ENCODE measurements at regions not wholly inside any gene's neighbourhood (a gene's known extent, or its start where the extent isn't known, plus 50 kb on each side); places are given as distances from the start of the nearest gene placed in this dataset.

GRCh38 chr9:82480921-82481320 is 492.3 kb downstream of the SPATA31D1 start:
- Histone ChIP-seq H3K4me3 (no peak overlapping the region), H3K4me1 (no peaks in the 10 kb centered on the region), H3K4me2 (no peak overlapping the region), H3K27ac (no peak overlapping the region), H3K9me3 (no peaks in the 10 kb centered on the region)
- ChIA-PET POLR2A (no interaction called here), CTCF (no interaction called here)
- DNase-seq (ENCODE audit: low read depth in 1 of 2, low spot score in 1 of 2) = no peak
- WGBS (ENCODE audit: missing lambda C conversion rate) = 1% methylated on average over 2 of the region's 2 CpGs
- FAIRE-seq = no peak
- TF ChIP-seq RAD21 (conservative IDR thresholded peaks at IDR 0.05 in 1 of 2, IDR thresholded peaks at IDR 0.05 in 1 of 2) (no peak), KDM1A (IDR thresholded peaks at IDR 0.05; ENCODE audit: low read depth) (no peak), TP53 (CRISPR knock-in tag; IDR thresholded peaks at IDR 0.05) (no peak), SREBF2 (IDR thresholded peaks at IDR 0.05) (no peak), NPAS2 (CRISPR knock-in tag; IDR thresholded peaks at IDR 0.05; ENCODE audit: borderline replicate concordance) (no peak), EP300 (IDR thresholded peaks at IDR 0.05) (no peak)
- ATAC-seq = no peak

GRCh38 chr9:82487935-82488312 is 499.4 kb downstream of the SPATA31D1 start:
- POLR2A ChIA-PET = no interaction called here
- no peaks in the 10 kb centered on the region for H3K9me3 ChIP-seq
- no peak for TF ChIP-seq EP300 (IDR thresholded peaks at IDR 0.05)
- FAIRE-seq (no peak), ATAC-seq (no peak), DNase-seq (ENCODE audit: low read depth in 1 of 2, low spot score in 1 of 2) (no peak)
- WGBS (ENCODE audit: missing lambda C conversion rate) = 63% methylated on average over 2 of the region's 2 CpGs
- H3K4me3 ChIP-seq = no peak overlapping the region
- H3K4me2 ChIP-seq = no peak overlapping the region
- H3K27ac ChIP-seq = no peak overlapping the region
- no peaks in the 10 kb centered on the region for H3K4me1 ChIP-seq
- CTCF ChIA-PET = no interaction called here

- no peak overlapping the region for H3K27ac ChIP-seq
- ChIA-PET POLR2A (no interaction called here), CTCF (no interaction called here)
- no peak overlapping the region for H3K4me2 ChIP-seq
- ATAC-seq (no peak), DNase-seq (ENCODE audit: low read depth in 1 of 2, low spot score in 1 of 2) (no peak), FAIRE-seq (no peak)
- no peak for TF ChIP-seq EHMT2 (IDR thresholded peaks at IDR 0.05; ENCODE audit: low read depth)
- no peak for TF ChIP-seq POLR2AphosphoS2 (conservative IDR thresholded peaks at IDR 0.05; ENCODE audit: low read length)
- TF ChIP-seq MAZ (IDR thresholded peaks at IDR 0.05; ENCODE audit: borderline replicate concordance, low read depth, low read length) = no peak
- no peak for TF ChIP-seq SREBF2 (IDR thresholded peaks at IDR 0.05)
- TF ChIP-seq HOXB13 (CRISPR knock-in tag; IDR thresholded peaks at IDR 0.05; ENCODE audit: low read depth) = no peak
- TF ChIP-seq MYC (IDR thresholded peaks at IDR 0.05; ENCODE audit: borderline replicate concordance, low read length) = no peak
- TF ChIP-seq CEBPB (IDR thresholded peaks at IDR 0.05) = no peak
- TF ChIP-seq JUNB (IDR thresholded peaks at IDR 0.05) = no peak
- TF ChIP-seq HEYL (CRISPR knock-in tag; IDR thresholded peaks at IDR 0.05) = no peak
- no peak for TF ChIP-seq JUN (IDR thresholded peaks at IDR 0.05)
- TF ChIP-seq HMGXB4 (CRISPR knock-in tag; IDR thresholded peaks at IDR 0.05; ENCODE audit: borderline replicate concordance) = no peak
- H3K4me3 ChIP-seq = no peak overlapping the region
- no peaks in the 10 kb centered on the region for H3K4me1 ChIP-seq
- 42% methylated on average over 8 of the region's 8 CpGs for WGBS (ENCODE audit: missing lambda C conversion rate)
- no peaks in the 10 kb centered on the region for H3K9me3 ChIP-seq
These were observed 500.0 kb downstream of the SPATA31D1 start for GRCh38 chr9:82488313-82489200.

- DNase-seq (ENCODE audit: low read depth in 1 of 2, low spot score in 1 of 2) (no peak), ATAC-seq (no peak), FAIRE-seq (no peak)
- H3K4me3 ChIP-seq = no peak overlapping the region
- H3K4me1 ChIP-seq = no peaks in the 10 kb centered on the region
- WGBS (ENCODE audit: missing lambda C conversion rate) = 42% methylated on average over 5 of the region's 5 CpGs
- H3K4me2 ChIP-seq = no peak overlapping the region
- no peak overlapping the region for H3K27ac ChIP-seq
- no peaks in the 10 kb centered on the region for H3K9me3 ChIP-seq
- ChIA-PET POLR2A (no interaction called here), CTCF (no interaction called here)
- TF ChIP-seq ZFP36 (IDR thresholded peaks at IDR 0.05; ENCODE audit: borderline replicate concordance, partially characterized antibody) = no peak
- TF ChIP-seq RNF2 (IDR thresholded peaks at IDR 0.05; ENCODE audit: borderline replicate concordance, low read depth) = no peak
- no peak for TF ChIP-seq JUNB (IDR thresholded peaks at IDR 0.05)
- TF ChIP-seq CHD4 (IDR thresholded peaks at IDR 0.05; ENCODE audit: borderline replicate concordance) = no peak
- TF ChIP-seq CHD2 (IDR thresholded peaks at IDR 0.05; ENCODE audit: low read length, partially characterized antibody) = no peak
- TF ChIP-seq RFX5 (IDR thresholded peaks at IDR 0.05) = no peak
- TF ChIP-seq RAD21 (conservative IDR thresholded peaks at IDR 0.05 in 1 of 2, IDR thresholded peaks at IDR 0.05 in 1 of 2) = no peak
- no peak for TF ChIP-seq HEYL (CRISPR knock-in tag; IDR thresholded peaks at IDR 0.05)
- TF ChIP-seq EP300 (IDR thresholded peaks at IDR 0.05) = no peak
- TF ChIP-seq MAZ (IDR thresholded peaks at IDR 0.05; ENCODE audit: borderline replicate concordance, low read depth, low read length) = no peak
- TF ChIP-seq KDM1A (IDR thresholded peaks at IDR 0.05; ENCODE audit: low read depth) = no peak
- no peak for TF ChIP-seq ATOH8 (CRISPR knock-in tag; IDR thresholded peaks at IDR 0.05; ENCODE audit: low read depth)
These were observed 500.7 kb downstream of the SPATA31D1 start for GRCh38 chr9:82489201-82489821.

Data from A549 (cell line).